HG03520 (cell line): ENCODE measurements at regions not wholly inside any gene's neighbourhood (a gene's known extent, or its start where the extent isn't known, plus 50 kb on each side); places are given as distances from the start of the nearest gene placed in this dataset.
A peak's percentile ranks its signal among the peaks of the same experiment; 100 is the strongest.

ENCODE experiments used
- ATAC-seq: cut with Tn5 transposase; IDR thresholded peaks from one replicate; pipeline ENCODE4 v1.9.1; 2021; ENCODE audit warnings: mild to moderate bottlenecking, moderate library complexity; ENCODE audit not compliant: unreplicated experiment

GRCh38 chr12:124459852-124460645, 107.4 kb downstream of the NCOR2 start:
- no peak for ATAC-seq

GRCh38 chr12:124458992-124459851, 108.2 kb downstream of the NCOR2 start:
- ATAC-seq: no peak

DNA sequence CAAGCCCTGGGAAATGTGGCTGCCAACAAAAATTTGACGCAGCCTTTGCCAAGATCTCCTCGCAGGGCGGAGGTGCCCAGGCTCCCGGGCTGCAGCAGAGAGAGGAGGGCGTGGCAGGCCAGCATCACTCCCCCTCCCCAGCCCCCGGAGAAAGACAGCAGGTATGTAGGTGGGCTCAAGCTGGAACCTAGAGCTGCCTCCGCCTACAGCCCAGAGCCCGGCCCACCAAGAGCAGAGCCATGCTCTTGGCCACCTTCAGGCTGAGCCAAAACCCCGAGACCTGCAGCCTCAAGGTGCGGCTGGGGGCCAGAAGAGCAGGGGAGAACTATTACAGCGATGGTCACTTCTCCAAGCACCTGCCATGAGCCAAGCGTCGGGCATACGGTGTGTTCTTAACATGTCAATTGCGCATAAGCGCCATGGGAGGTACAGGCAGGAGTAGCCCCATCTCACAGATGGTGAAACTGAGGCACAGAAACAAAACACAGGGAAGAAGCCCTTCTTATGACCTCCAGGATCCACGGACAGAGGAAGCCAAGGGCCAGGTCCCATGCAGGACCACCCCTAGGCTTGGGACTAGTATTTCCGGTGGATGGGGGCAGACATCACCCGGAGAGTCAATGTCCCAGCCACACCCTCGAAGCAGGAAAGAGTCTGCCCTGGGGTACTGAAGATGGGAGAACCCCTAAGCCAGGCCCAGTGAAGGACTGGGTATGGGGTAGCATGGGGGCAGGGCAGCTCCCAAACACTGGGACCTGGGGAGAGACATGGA, 109.0 kb downstream of the NCOR2 start:
- no peak for ATAC-seq

DNA sequence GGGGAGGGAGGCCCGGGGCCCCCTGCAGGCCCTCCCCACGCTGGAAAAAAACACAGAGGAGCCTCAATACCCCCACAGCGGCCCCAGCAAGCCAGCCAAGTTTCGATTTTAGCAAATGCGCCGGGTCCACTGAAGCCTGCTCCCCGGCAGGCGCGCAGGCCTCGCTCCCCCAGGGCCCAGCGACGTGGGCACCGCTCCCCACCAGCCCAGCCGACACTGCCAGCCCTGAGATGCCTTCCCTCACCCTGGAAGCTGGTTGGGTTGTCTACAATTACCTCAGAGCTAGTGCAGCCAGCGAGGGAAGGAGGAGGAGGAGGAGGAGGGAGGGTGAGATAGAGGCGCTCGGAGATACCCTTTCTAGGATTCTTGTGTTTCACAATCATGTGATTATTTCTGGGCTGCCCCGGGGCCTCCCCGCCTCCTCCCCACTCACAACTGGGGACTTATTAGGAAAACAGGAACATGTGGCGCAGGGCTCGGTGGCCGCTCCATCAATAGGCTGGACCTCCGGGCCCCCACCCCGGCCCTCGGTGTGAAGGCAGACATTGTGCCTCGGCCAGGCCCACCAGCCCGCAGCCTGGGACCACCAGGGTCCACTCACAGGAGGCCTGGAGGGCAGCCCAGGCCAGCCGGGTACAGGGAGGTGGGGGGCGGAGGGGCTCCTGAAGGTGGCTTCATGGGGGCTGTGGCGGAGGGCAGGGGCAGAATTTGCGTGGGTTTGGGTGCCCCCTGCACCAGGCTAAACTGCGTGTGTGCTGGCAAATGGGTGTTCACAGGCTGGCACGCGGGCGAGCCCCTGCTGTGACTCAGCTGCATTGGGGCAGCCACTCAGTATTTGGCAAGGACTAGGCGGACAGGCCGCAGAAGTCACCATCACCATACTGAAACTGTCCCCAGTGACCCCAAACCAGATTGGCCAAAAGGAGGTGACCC, 109.9 kb downstream of the NCOR2 start:
- no peak for ATAC-seq

DNA sequence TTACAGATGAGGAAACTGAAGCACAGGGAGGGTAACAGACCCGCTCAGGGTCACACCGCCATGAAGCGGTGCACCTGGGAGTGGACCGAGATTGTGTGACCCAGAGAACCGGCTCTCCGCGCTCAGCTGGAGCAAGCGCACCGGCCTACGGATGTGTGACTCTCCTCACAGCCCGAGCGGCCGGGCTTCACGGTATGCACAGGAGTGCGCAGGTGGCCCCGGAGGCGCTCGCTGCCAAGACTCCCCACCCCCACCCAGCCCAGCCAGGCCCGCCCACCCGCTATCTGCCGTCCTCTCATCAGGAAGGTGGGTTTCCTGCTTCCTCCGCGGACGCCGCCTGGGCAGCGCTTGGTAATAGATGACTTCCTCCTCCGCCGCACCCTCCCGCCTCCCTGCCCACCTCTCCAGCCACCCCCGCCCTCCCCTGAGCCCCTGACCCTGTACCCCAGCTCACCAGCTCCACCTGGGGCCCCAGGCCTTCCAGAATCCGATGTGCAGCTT, 110.7 kb downstream of the NCOR2 start:
- ATAC-seq: no peak

- no peak for ATAC-seq
These were observed 111.2 kb downstream of the NCOR2 start for GRCh38 chr12:124456133-124456651.

DNA sequence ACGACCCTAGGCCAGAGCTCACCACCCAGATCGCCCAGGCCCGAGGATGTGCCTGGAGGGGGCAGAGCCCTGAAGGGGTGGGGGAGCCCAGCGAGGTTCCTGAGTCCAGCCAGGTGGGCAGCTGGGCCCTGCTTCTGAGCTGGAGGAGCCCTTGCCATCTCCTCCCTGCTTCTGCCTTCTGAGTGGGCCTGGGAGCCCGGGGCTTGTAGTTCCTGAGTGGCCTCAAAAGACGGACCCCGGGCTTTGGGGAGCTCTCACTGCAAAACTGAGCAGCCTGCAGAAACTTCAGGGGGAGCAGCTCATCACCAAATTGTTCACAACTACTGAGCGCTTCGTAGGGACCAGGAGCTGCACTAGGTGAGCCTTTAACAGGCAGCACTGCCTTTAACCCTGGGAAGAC, 112.1 kb downstream of the NCOR2 start:
- ATAC-seq: no peak

- no peak for ATAC-seq
These were observed 112.7 kb downstream of the NCOR2 start for GRCh38 chr12:124454735-124455134.

DNA sequence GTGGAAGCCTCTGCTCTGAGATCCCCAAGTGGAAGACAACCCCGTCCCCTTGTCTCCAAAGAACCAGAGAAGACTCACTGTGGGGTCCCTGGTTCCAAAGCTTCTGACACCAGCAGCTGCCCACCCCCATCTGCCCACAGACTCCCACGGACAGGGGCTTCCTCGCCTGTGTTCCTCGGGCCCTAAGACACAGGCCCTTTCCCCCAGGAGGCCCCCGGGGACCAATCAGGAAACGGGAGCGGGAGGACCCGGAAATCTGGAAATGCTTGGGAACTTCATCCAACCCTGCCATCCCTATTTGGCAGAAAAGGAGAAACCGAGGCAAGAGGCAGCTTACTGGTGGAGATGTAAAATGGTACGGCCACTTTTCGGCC, 113.1 kb downstream of the NCOR2 start:
- ATAC-seq: no peak

- ATAC-seq: peak; percentile 72
These were observed 113.7 kb downstream of the NCOR2 start for GRCh38 chr12:124453419-124454351.

DNA sequence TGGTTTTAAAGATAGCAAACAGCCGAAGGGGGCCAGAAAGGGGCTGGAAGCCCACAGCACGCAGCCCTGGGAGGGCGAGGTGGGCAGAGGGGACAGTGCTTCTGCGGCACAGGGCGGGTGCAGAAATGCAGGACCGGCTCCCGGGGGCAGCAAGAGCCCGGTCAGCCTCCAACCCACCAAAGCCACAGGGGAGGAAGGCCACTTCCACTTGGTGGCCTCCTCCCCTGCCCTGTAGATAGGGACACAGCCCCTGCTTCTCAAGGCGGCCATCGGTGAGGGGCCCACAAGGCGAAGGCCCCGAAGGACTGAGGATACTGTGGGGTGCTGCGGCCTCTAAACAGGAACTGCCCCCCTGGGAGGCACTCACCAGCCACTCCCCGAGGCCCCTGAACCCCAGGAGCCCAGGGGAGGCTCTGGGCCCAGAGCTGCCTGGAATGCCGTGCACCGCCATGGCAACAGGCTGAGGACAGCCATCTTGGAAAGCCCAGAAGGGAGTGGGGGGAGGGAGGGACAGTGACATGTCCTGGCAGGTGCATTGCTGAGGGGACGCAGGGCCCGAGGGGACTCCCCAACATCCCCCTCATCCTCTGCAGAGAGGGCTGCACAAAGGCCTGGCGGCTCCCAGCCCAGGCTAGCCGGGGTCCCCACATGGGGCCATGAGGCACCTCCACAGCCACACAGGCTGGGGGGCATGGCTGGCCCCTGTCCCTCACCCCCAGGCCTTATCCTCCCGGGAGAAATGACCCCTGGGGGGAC, 114.7 kb downstream of the NCOR2 start:
- ATAC-seq: peak; percentile 1

DNA sequence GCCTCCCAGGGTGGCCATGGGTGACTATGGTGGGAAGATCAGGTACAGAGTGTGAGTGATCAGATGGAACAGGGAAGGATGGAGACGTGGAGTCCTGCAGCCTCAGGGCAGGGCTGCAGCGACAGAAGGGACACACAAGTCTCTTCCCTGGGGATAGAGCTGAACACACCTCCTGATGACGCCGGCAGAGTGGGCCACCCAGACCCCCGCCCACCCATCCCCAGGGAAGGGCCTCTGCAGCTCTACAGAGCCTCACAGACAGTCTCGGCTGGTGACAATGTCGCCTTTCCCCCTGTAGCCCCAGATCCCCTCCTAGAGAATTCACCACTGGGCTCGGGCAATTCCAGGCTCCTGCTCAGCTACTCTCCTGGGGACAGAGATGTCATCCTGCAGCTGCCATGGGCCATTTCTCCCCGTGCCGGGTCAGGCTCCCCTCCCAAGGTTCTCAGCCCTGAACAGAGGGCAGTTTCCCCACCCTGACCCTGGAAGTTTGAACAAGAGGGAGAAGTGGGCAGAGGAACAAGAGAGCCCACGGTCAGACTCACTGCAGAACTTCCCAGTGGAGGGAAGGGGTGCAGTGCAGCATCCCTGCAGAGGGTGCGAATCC, 115.7 kb downstream of the NCOR2 start:
- no peak for ATAC-seq

DNA sequence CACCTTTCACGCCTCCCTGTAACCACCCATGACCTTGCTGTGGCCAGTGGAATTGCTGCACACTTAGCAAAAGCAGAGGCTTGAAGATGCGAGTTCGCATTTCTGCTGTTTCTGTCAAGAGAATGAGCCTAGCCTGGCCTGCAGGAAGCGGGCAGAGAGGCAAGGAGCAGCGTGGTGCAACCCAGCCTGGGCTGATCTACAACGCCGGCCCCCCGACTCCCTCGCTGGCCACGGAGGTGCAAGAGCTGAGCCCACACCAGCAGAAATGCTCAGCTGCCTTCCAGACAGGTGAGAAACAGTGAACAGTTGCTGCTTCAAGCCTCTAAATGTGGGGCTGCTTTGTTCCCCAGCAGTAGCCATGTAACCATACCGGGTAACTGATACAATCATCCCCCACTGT, 116.4 kb downstream of the NCOR2 start:
- no peak for ATAC-seq

DNA sequence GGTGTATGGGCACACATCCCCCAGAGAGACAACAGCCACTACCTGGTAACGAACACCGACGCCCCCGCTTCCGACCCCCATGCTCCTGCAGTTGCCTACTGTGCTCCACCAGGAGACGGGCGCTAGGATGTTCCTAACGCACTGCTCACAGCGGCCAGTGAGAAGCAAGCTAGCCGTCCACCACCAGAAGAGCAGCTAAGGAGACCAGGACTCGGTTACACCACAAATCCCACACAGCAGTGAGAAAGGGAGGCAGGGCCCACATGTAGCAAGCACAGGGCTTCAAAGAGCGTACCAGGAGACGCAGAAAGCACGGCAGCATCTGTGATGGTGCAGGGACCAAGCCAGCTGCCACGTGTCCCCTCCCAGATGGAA, 117.0 kb downstream of the NCOR2 start:
- ATAC-seq: no peak

DNA sequence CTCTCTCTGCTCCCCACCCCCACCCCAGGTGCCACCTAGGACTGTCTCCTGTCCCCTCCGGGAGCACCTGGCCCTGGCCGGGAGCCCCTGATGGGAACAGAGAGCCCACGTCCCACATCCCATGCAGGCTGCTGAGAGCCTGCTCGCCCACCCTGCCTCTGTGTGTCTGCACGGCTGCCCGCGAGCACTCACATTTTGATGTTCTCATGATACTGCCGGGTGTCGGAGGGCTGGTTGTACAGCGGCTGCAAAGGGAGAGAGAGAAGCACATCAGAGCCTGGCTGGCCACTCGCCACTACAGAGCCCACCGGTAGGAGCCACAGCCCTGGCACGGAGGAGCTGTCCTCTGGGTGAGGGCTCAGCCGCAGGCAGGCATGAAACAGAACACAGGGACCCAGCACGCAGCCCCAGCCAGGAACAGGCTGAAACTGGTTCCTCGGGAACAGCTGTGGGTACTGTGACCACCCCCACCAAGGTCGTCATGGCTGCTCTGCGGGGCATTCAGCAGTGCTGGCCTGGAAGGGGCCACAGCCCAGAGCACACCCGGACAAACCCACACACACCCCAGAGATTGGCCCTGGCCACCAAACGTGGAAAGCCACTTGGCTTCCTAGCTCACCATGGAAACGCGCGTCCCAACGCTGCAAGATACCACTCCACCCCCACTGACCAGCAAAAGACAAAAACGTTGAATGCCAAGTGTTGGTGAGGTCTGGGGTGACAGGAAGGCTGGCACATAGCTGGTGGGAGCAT, 117.6 kb downstream of the NCOR2 start:
- ATAC-seq: no peak

- no peak for ATAC-seq
These were observed 118.3 kb downstream of the NCOR2 start for GRCh38 chr12:124448955-124449622.
